GM12878 (cell line): ENCODE measurements at regions not wholly inside any gene's neighbourhood (a gene's known extent, or its start where the extent isn't known, plus 50 kb on each side); places are given as distances from the start of the nearest gene placed in this dataset.

Source experiments
- EGR1 ChIP-seq, 2 experiments: IDR thresholded peaks; 1 replicate in 1 of 2; 2 replicates in 1 of 2; pipeline ENCODE4 v1.6.1; 2011 to 2012; ENCODE audit warnings: low read depth in 2 of 2, low read length in 2 of 2, borderline replicate concordance in 1 of 2, mild to moderate bottlenecking in 1 of 2, moderate library complexity in 1 of 2
- GABPA ChIP-seq: IDR thresholded peaks from 2 replicates; pipeline ENCODE4 v1.6.1; 2014; ENCODE audit warnings: antibody characterized with exemption, low read depth, mild to moderate bottlenecking, inconsistent platforms
- HCFC1 ChIP-seq: fragments of 150-350 bp; IDR thresholded peaks from 2 replicates; pipeline ENCODE4 v1.6.1; 2014; ENCODE audit warnings: low read length
- MXI1 ChIP-seq: fragments of 150-350 bp; IDR thresholded peaks from 2 replicates; pipeline ENCODE4 v1.6.1; 2011; ENCODE audit warnings: low read depth, mild to moderate bottlenecking, inconsistent platforms, low read length, improper control_type of control experiment
- SMC3 ChIP-seq: IDR thresholded peaks from 2 replicates; pipeline ENCODE4 v1.6.1; 2011; ENCODE audit warnings: low read length, improper control_type of control experiment, borderline replicate concordance
- STAT1 ChIP-seq: fragments of 450-650 bp; conservative IDR thresholded peaks from 2 replicates; pipeline ENCODE4 v1.6.1; 2014; ENCODE audit warnings: antibody characterized with exemption, mild to moderate bottlenecking
- TCF12 ChIP-seq: IDR thresholded peaks from 2 replicates; pipeline ENCODE4 v1.6.1; 2011; ENCODE audit warnings: low read depth, mild to moderate bottlenecking, low read length
- TF ChIP-seq, protein P1 (sequence below): IDR thresholded peaks from 2 replicates; pipeline ENCODE4 v1.6.1; 2012; ENCODE audit warnings: low read depth, low read length, improper control_type of control experiment
- TF ChIP-seq, protein P2 (sequence below): fragments of 450-650 bp; conservative IDR thresholded peaks from 2 replicates; pipeline ENCODE4 v1.6.1; 2017; ENCODE audit warnings: mild to moderate bottlenecking, moderate library complexity
- TF ChIP-seq, protein P3 (sequence below): fragments of 450-650 bp; IDR thresholded peaks from 2 replicates; pipeline ENCODE4 v1.6.1; 2017; ENCODE audit warnings: mild to moderate bottlenecking

DNA sequence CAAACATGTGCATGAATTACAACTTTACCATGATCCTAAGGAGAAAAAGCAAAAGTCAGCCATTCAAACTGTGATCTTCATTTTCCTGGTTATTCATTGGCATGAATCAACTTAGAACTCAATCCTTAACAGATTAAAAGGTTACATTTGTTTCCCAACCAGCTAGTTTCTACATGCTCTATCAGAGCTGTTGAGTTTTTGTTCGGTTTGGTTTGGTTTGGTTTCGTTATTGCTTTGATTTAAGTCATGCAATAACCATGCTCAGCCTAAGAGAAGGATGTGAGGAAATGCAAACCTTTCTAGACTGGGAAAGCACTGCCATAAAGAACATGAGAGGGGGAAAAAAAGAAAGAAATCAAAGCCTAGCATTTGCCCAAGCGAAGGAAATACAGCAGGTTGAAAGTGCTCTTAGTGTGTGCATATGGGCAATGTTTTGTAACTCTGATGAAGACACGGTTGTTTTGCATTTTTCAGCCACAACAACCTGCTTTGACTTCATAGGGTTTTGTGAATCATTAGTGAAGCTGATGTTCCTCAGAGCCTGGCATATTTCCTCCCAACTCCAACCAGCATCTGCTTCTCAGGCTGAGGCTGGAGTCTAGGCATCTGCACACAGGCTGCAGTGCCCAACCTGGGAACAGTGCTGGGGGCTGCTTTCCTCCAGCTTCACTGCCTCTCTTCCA, 234.3 kb downstream of the ZNF674 start (continued):
- no peak for TF ChIP-seq HCFC1
- no peak for TF ChIP-seq TCF12
- TF ChIP-seq EGR1 (IDR thresholded peaks at IDR 0.05; ENCODE audit: borderline replicate concordance in 1 of 2, low read depth in 2 of 2, low read length in 2 of 2): no peak
- TF ChIP-seq, protein P1, sequence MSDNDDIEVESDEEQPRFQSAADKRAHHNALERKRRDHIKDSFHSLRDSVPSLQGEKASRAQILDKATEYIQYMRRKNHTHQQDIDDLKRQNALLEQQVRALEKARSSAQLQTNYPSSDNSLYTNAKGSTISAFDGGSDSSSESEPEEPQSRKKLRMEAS: no peak
- TF ChIP-seq MXI1: no peak
- TF ChIP-seq, protein P2, sequence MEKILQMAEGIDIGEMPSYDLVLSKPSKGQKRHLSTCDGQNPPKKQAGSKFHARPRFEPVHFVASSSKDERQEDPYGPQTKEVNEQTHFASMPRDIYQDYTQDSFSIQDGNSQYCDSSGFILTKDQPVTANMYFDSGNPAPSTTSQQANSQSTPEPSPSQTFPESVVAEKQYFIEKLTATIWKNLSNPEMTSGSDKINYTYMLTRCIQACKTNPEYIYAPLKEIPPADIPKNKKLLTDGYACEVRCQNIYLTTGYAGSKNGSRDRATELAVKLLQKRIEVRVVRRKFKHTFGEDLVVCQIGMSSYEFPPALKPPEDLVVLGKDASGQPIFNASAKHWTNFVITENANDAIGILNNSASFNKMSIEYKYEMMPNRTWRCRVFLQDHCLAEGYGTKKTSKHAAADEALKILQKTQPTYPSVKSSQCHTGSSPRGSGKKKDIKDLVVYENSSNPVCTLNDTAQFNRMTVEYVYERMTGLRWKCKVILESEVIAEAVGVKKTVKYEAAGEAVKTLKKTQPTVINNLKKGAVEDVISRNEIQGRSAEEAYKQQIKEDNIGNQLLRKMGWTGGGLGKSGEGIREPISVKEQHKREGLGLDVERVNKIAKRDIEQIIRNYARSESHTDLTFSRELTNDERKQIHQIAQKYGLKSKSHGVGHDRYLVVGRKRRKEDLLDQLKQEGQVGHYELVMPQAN: no peak
- TF ChIP-seq GABPA: no peak
- no peak for TF ChIP-seq STAT1
- TF ChIP-seq, protein P3, sequence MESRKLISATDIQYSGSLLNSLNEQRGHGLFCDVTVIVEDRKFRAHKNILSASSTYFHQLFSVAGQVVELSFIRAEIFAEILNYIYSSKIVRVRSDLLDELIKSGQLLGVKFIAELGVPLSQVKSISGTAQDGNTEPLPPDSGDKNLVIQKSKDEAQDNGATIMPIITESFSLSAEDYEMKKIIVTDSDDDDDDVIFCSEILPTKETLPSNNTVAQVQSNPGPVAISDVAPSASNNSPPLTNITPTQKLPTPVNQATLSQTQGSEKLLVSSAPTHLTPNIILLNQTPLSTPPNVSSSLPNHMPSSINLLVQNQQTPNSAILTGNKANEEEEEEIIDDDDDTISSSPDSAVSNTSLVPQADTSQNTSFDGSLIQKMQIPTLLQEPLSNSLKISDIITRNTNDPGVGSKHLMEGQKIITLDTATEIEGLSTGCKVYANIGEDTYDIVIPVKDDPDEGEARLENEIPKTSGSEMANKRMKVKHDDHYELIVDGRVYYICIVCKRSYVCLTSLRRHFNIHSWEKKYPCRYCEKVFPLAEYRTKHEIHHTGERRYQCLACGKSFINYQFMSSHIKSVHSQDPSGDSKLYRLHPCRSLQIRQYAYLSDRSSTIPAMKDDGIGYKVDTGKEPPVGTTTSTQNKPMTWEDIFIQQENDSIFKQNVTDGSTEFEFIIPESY: no peak
- no peak for TF ChIP-seq SMC3
